SK-N-SH (cell line): ENCODE measurements at regions not wholly inside any gene's neighbourhood (a gene's known extent, or its start where the extent isn't known, plus 50 kb on each side); places are given as distances from the start of the nearest gene placed in this dataset.
A peak's percentile ranks its signal among the peaks of the same experiment; 100 is the strongest.

Source experiments
- CTCF ChIA-PET: fragments of 300-600, 350-600 bp; formaldehyde crosslinking; extraction: SDS; loops from one replicate; lab custom pipeline; 2021; lab: Yijun Ruan, JAX
- POLR2A ChIA-PET: fragments of 350-600 bp; sonication (Branson Sonifier 250); formaldehyde crosslinking; extraction: SDS; loops from one replicate; lab custom pipeline; 2020; ENCODE audit warnings: antibody characterized with exemption, inconsistent platforms; lab: Yijun Ruan, JAX
- DNase-seq: peaks from one replicate; pipeline ENCODE4 v3.0.0; 2012
- H2AFZ ChIP-seq: fragments of 200-600 bp; sonication (generic); 2 replicates; pipeline ENCODE4 v1.8.1; 2016; ENCODE audit warnings: antibody characterized with exemption, mild to moderate bottlenecking, low read depth
- H3F3A ChIP-seq: fragments of 200-600 bp; sonication (generic); replicated peaks from 2 replicates; pipeline ENCODE3; 2016; ENCODE audit warnings: antibody characterized with exemption, mild to moderate bottlenecking; ENCODE audit not compliant: insufficient read depth
- H3K27ac ChIP-seq, 2 experiments: fragments of 200-500 bp in 1 of 2; fragments of 200-600 bp in 1 of 2; sonication (Bioruptor generic) in 1 of 2; sonication (generic), shearing (Covaris generic) in 1 of 2; 2 replicates each; pipeline versions ENCODE4 v1.5.1 to v1.6.1; 2014 to 2016; ENCODE audit warnings: low read depth in 2 of 2, inconsistent platforms in 1 of 2, low read length in 1 of 2, mild to moderate bottlenecking in 1 of 2, mixed read lengths in 1 of 2
- H3K27me3 ChIP-seq: fragments of 200-600 bp; sonication (generic), shearing (Covaris generic); 2 replicates; pipeline ENCODE4 v1.6.1; 2016; ENCODE audit warnings: mixed run types; ENCODE audit not compliant: insufficient read depth
- H3K36me3 ChIP-seq, 2 experiments: fragments of 200-500 bp in 1 of 2; fragments of 200-600 bp in 1 of 2; sonication (Bioruptor generic) in 1 of 2; sonication (generic) in 1 of 2; replicated peaks in 1 of 2; 2 replicates each; pipeline versions ENCODE3 to v1.5.1; 2014 to 2016; ENCODE audit warnings: low read length in 1 of 2, mild to moderate bottlenecking in 1 of 2; ENCODE audit not compliant: insufficient read depth in 2 of 2, control insufficient read depth in 1 of 2
- H3K4me1 ChIP-seq, 2 experiments: fragments of 200-500 bp in 1 of 2; fragments of 200-600 bp in 1 of 2; sonication (Bioruptor generic) in 1 of 2; sonication (generic), shearing (Covaris generic) in 1 of 2; 2 replicates each; pipeline versions ENCODE4 v1.5.1 to v1.6.1; 2014 to 2016; ENCODE audit warnings: low read depth in 1 of 2, low read length in 1 of 2, mixed run types in 1 of 2; ENCODE audit not compliant: insufficient read depth in 2 of 2, control insufficient read depth in 1 of 2
- H3K4me2 ChIP-seq: fragments of 200-600 bp; sonication (generic), shearing (Covaris generic); 2 replicates; pipeline ENCODE4 v1.6.1; 2017; ENCODE audit warnings: mixed run types
- H3K4me3 ChIP-seq, 2 experiments: fragments of 200-500 bp in 1 of 2; fragments of 200-600 bp in 1 of 2; sonication (Bioruptor generic) in 1 of 2; sonication (generic), shearing (Covaris generic) in 1 of 2; 2 replicates each; pipeline versions ENCODE4 v1.5.1 to v1.8.1; 2014 to 2016; ENCODE audit warnings: low read depth in 2 of 2, inconsistent platforms in 1 of 2, low read length in 1 of 2, mild to moderate bottlenecking in 1 of 2, mixed read lengths in 1 of 2, moderate library complexity in 1 of 2
- H3K79me2 ChIP-seq: fragments of 200-600 bp; sonication (generic); 2 replicates; pipeline ENCODE4 v1.8.1; 2017; ENCODE audit warnings: mild to moderate bottlenecking; ENCODE audit not compliant: insufficient read depth
- H3K9ac ChIP-seq: fragments of 200-600 bp; sonication (generic); 2 replicates; pipeline ENCODE4 v1.6.1; 2017; ENCODE audit warnings: mixed run types
- H3K9me2 ChIP-seq: fragments of 200-600 bp; sonication (generic); 2 replicates; pipeline ENCODE4 v1.6.1; 2017; ENCODE audit warnings: mixed run types
- H3K9me3 ChIP-seq: fragments of 200-600 bp; sonication (generic); 2 replicates; pipeline ENCODE4 v1.6.1; 2017; ENCODE audit warnings: mixed run types, mild to moderate bottlenecking, moderate library complexity
- H4K20me1 ChIP-seq: fragments of 200-600 bp; sonication (generic); 2 replicates; pipeline ENCODE4 v1.6.1; 2017; ENCODE audit warnings: mild to moderate bottlenecking, mixed run types; ENCODE audit not compliant: insufficient read depth
- EP300 ChIP-seq, 2 experiments: IDR thresholded peaks; 2 replicates each; pipeline versions ENCODE4 v1.4.0 to v1.6.1; 2012; ENCODE audit warnings: borderline replicate concordance in 1 of 2, low read depth in 1 of 2, low read length in 1 of 2
- GATA2 ChIP-seq: sonication (generic); formaldehyde crosslinking; IDR thresholded peaks from 2 replicates; pipeline ENCODE4 v1.5.0; 2020; ENCODE audit warnings: mild to moderate bottlenecking, missing genetic modification reagents
- MXI1 ChIP-seq: IDR thresholded peaks from 2 replicates; pipeline ENCODE4 v1.6.1; 2012; ENCODE audit warnings: mild to moderate bottlenecking, low read depth, low read length, improper control_type of control experiment
- NFIC ChIP-seq: IDR thresholded peaks from 2 replicates; pipeline ENCODE4 v1.4.0; 2012; ENCODE audit warnings: borderline replicate concordance
- PBX3 ChIP-seq: IDR thresholded peaks from 2 replicates; pipeline ENCODE4; 2012
- RCOR1 ChIP-seq: fragments of 150-350 bp; IDR thresholded peaks from 2 replicates; pipeline ENCODE4 v1.6.1; 2017; ENCODE audit warnings: antibody characterized with exemption, low read length
- REST ChIP-seq: IDR thresholded peaks from 2 replicates; pipeline ENCODE4 v1.6.1; 2012; ENCODE audit warnings: mild to moderate bottlenecking, low read depth, low read length, moderate library complexity
- TAF1 ChIP-seq: IDR thresholded peaks from 2 replicates; pipeline ENCODE4 v1.6.1; 2012; ENCODE audit warnings: low read depth, mild to moderate bottlenecking, low read length, moderate library complexity, borderline replicate concordance
- TCF12 ChIP-seq: IDR thresholded peaks from 2 replicates; pipeline ENCODE4 v1.4.0; 2012
- TEAD4 ChIP-seq: IDR thresholded peaks from 2 replicates; pipeline ENCODE4 v1.4.0; 2012; ENCODE audit warnings: mild to moderate bottlenecking, borderline replicate concordance; ENCODE audit not compliant: insufficient read depth
- USF1 ChIP-seq: IDR thresholded peaks from 2 replicates; pipeline ENCODE4 v1.4.0; 2012; ENCODE audit warnings: low read depth, borderline replicate concordance
- YY1 ChIP-seq: IDR thresholded peaks from 2 replicates; pipeline ENCODE4 v1.4.0; 2012; ENCODE audit warnings: low read depth, mild to moderate bottlenecking
- WGBS: methylation state at CpG from one replicate; pipeline ENCODE4 v1.1.6; 2017; ENCODE audit warnings: low lambda C conversion rate; 5-methylcytosine and 5-hydroxymethylcytosine counted together

- Histone ChIP-seq H2AFZ (no peak overlapping the region), H3K36me3 (no peaks in the 10 kb centered on the region), H3K9ac (no peak overlapping the region), H4K20me1 (no peaks in the 10 kb centered on the region), H3K4me1 (no peaks in the 10 kb centered on the region), H3K9me2 (no peaks in the 10 kb centered on the region), H3K27me3 (no peaks in the 10 kb centered on the region), H3K27ac (no peak overlapping the region), H3K4me3 (no peak overlapping the region), H3K4me2 (no peak overlapping the region)
- ChIA-PET POLR2A (no interaction called here), CTCF (no interaction called here)
- 83% methylated on average over 1 of the region's 1 CpG for WGBS
- TF ChIP-seq YY1 = no peak
- no peak for TF ChIP-seq GATA2 (CRISPR knock-in tag)
- TF ChIP-seq, all 33 proteins: peak for 0
- DNase-seq = no peak
- H3K9me3 ChIP-seq = no peaks in the 10 kb centered on the region
- H3F3A ChIP-seq = no peaks in the 10 kb centered on the region
- no peaks in the 10 kb centered on the region for H3K79me2 ChIP-seq
These were observed 366.3 kb downstream of the NYAP2 start for GRCh38 chr2:225765820-225766219.

GRCh38 chr2:225764346-225764745 lies 364.8 kb downstream of the NYAP2 start:
- TF ChIP-seq PBX3 (no peak), TCF12 (peak; percentile 27; the same call in 1 of the 2 replicates), MXI1 (no peak), NFIC (0 out of 2 replicates have a peak, but pooled peaks have one; percentile 19)
- no peak overlapping the region for H3K4me3 ChIP-seq
- CTCF ChIA-PET = no interaction called here
- H3F3A ChIP-seq = no peaks in the 10 kb centered on the region
- H3K36me3 ChIP-seq = no peaks in the 10 kb centered on the region
- H4K20me1 ChIP-seq = no peaks in the 10 kb centered on the region
- H3K4me1 ChIP-seq = no peaks in the 10 kb centered on the region
- H3K27me3 ChIP-seq = no peaks in the 10 kb centered on the region
- POLR2A ChIA-PET = no interaction called here
- no peaks in the 10 kb centered on the region for H3K9me2 ChIP-seq
- WGBS = 80% methylated on average over 5 of the region's 5 CpGs
- H3K79me2 ChIP-seq = no peaks in the 10 kb centered on the region
- no peak overlapping the region for H3K27ac ChIP-seq
- H3K4me2 ChIP-seq = no peak overlapping the region
- no peaks in the 10 kb centered on the region for H3K9me3 ChIP-seq
- no peak for DNase-seq
- no peak overlapping the region for H3K9ac ChIP-seq
- H2AFZ ChIP-seq = no peak overlapping the region

GRCh38 chr2:225763711-225764110 lies 364.2 kb downstream of the NYAP2 start:
- no peaks in the 10 kb centered on the region for H3K27me3 ChIP-seq
- TF ChIP-seq EP300 (IDR thresholded peaks at IDR 0.05; ENCODE audit: borderline replicate concordance in 1 of 2, low read depth in 1 of 2, low read length in 1 of 2) = no peak
- TF ChIP-seq USF1 = no peak
- no peak for TF ChIP-seq REST
- TF ChIP-seq TCF12 = no peak
- TF ChIP-seq TEAD4 = no peak
- TF ChIP-seq RCOR1 = no peak
- TF ChIP-seq TAF1 = no peak
- TF ChIP-seq, all 33 proteins: peak for 0
- Histone ChIP-seq H2AFZ (no peak overlapping the region), H3K27ac (no peak overlapping the region), H3K4me2 (no peak overlapping the region), H3K36me3 (no peaks in the 10 kb centered on the region), H3K4me3 (no peak overlapping the region), H3K9me2 (no peaks in the 10 kb centered on the region), H3K79me2 (no peaks in the 10 kb centered on the region), H4K20me1 (no peaks in the 10 kb centered on the region), H3K9ac (no peak overlapping the region), H3K4me1 (no peaks in the 10 kb centered on the region), H3K9me3 (no peaks in the 10 kb centered on the region), H3F3A (no peaks in the 10 kb centered on the region)
- POLR2A ChIA-PET = no interaction called here
- CTCF ChIA-PET = no interaction called here
- DNase-seq = no peak
- 40% methylated on average over 2 of the region's 2 CpGs for WGBS
